ENCODE measurements at regions not wholly inside any gene's neighbourhood (a gene's known extent, or its start where the extent isn't known, plus 50 kb on each side); places are given as distances from the start of the nearest gene placed in this dataset.

DNA sequence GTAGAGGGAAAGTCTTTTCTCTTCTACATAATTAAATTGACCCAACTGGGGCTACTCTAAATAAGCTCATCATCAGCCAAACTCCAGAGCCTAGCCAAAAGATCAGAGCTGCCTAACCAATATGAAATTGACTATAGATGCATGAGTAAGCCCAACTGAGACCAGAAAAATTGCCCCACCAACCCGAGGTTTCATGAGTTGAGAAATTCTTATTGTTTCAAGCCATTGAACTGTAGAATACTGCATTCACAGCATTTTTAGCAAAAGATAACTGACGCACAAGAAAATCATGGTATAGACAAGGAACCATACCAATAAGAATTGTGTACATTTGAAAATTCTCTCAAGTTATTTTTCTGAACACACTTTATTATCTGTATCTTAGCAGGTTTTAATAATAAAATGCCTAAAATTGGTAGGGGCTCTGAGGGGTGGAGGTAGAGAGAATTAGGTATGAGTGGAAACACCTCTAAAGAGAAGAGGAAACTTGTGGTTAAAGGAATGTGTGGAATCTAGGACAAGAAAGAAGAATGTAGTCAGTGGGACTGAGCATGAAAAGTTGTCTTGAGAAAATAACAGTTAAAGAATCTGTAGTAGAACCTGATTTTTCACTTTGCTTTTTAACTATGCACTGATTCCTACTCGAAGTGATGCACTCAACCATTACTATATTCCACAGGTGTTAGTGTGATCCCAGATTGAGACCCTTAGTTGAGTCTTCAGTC lies 200.9 kb upstream of the PPP1R2C start:
- TF ChIP-seq, protein P1, sequence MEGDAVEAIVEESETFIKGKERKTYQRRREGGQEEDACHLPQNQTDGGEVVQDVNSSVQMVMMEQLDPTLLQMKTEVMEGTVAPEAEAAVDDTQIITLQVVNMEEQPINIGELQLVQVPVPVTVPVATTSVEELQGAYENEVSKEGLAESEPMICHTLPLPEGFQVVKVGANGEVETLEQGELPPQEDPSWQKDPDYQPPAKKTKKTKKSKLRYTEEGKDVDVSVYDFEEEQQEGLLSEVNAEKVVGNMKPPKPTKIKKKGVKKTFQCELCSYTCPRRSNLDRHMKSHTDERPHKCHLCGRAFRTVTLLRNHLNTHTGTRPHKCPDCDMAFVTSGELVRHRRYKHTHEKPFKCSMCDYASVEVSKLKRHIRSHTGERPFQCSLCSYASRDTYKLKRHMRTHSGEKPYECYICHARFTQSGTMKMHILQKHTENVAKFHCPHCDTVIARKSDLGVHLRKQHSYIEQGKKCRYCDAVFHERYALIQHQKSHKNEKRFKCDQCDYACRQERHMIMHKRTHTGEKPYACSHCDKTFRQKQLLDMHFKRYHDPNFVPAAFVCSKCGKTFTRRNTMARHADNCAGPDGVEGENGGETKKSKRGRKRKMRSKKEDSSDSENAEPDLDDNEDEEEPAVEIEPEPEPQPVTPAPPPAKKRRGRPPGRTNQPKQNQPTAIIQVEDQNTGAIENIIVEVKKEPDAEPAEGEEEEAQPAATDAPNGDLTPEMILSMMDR (IDR thresholded peaks at IDR 0.05; ENCODE audit: low read depth, low read length, missing input control) = no peak
- TF ChIP-seq, protein P2, sequence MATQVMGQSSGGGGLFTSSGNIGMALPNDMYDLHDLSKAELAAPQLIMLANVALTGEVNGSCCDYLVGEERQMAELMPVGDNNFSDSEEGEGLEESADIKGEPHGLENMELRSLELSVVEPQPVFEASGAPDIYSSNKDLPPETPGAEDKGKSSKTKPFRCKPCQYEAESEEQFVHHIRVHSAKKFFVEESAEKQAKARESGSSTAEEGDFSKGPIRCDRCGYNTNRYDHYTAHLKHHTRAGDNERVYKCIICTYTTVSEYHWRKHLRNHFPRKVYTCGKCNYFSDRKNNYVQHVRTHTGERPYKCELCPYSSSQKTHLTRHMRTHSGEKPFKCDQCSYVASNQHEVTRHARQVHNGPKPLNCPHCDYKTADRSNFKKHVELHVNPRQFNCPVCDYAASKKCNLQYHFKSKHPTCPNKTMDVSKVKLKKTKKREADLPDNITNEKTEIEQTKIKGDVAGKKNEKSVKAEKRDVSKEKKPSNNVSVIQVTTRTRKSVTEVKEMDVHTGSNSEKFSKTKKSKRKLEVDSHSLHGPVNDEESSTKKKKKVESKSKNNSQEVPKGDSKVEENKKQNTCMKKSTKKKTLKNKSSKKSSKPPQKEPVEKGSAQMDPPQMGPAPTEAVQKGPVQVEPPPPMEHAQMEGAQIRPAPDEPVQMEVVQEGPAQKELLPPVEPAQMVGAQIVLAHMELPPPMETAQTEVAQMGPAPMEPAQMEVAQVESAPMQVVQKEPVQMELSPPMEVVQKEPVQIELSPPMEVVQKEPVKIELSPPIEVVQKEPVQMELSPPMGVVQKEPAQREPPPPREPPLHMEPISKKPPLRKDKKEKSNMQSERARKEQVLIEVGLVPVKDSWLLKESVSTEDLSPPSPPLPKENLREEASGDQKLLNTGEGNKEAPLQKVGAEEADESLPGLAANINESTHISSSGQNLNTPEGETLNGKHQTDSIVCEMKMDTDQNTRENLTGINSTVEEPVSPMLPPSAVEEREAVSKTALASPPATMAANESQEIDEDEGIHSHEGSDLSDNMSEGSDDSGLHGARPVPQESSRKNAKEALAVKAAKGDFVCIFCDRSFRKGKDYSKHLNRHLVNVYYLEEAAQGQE (IDR thresholded peaks at IDR 0.05) = no peak
- TF ChIP-seq, protein P3, sequence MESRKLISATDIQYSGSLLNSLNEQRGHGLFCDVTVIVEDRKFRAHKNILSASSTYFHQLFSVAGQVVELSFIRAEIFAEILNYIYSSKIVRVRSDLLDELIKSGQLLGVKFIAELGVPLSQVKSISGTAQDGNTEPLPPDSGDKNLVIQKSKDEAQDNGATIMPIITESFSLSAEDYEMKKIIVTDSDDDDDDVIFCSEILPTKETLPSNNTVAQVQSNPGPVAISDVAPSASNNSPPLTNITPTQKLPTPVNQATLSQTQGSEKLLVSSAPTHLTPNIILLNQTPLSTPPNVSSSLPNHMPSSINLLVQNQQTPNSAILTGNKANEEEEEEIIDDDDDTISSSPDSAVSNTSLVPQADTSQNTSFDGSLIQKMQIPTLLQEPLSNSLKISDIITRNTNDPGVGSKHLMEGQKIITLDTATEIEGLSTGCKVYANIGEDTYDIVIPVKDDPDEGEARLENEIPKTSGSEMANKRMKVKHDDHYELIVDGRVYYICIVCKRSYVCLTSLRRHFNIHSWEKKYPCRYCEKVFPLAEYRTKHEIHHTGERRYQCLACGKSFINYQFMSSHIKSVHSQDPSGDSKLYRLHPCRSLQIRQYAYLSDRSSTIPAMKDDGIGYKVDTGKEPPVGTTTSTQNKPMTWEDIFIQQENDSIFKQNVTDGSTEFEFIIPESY (IDR thresholded peaks at IDR 0.05) = no peak
- TF ChIP-seq FOXA1 (IDR thresholded peaks at IDR 0.05) = no peak
- TF ChIP-seq RAD21 (IDR thresholded peaks at IDR 0.05) = no peak
- TF ChIP-seq RXRA (IDR thresholded peaks at IDR 0.05) = no peak
- no peak for TF ChIP-seq SP1 (IDR thresholded peaks at IDR 0.05)
- TF ChIP-seq TAF1 (conservative IDR thresholded peaks at IDR 0.05) = no peak
- TF ChIP-seq GABPA (IDR thresholded peaks at IDR 0.05 in 1 of 2, conservative IDR thresholded peaks at IDR 0.05 in 1 of 2) = no peak
- no peak for TF ChIP-seq EGR1 (IDR thresholded peaks at IDR 0.05; ENCODE audit: low read depth in 2 of 2)
- TF ChIP-seq JUND (IDR thresholded peaks at IDR 0.05) = no peak

Measured in liver (tissue), 3 donors.